Caco-2 (cell line): ENCODE measurements at regions not wholly inside any gene's neighbourhood (a gene's known extent, or its start where the extent isn't known, plus 50 kb on each side); places are given as distances from the start of the nearest gene placed in this dataset.

Source experiments
- BruUV-seq: library from RNA; stranded (reverse); fragments of 400-500 nt; replicated peaks from 2 replicates; lab custom pipeline; 2021; lab: Mats Ljungman, UMichigan
- CTCF ChIA-PET: fragments of 300-600 bp; sonication (Branson Sonifier 250); formaldehyde crosslinking; loops from one replicate; lab custom pipeline; 2022; ENCODE audit warnings: antibody characterized with exemption; lab: Charles Lee
- POLR2A ChIA-PET: fragments of 300-600 bp; sonication (Branson Sonifier 250); formaldehyde crosslinking; loops from one replicate; lab custom pipeline; 2022; ENCODE audit warnings: antibody characterized with exemption; lab: Charles Lee
- DNase-seq, 2 experiments: peaks; one replicate each; pipeline versions ENCODE4 v3.0.0 to v3.0.0-alpha.2; 2020 to 2022
- H3K27me3 ChIP-seq: replicated peaks from 2 replicates; pipeline ENCODE4 v1.6.0; 2011; ENCODE audit warnings: low read length; ENCODE audit not compliant: control insufficient read depth, insufficient read depth
- H3K36me3 ChIP-seq: 2 replicates; pipeline ENCODE4 v1.5.1; 2011; ENCODE audit warnings: low read length; ENCODE audit not compliant: control insufficient read depth, insufficient read depth
- H3K4me1 ChIP-seq: fragments of 250-450 bp; sonication (Bioruptor Pico); 2 replicates; pipeline ENCODE4 v1.5.1; 2020; ENCODE audit warnings: mild to moderate bottlenecking
- H3K4me3 ChIP-seq: 2 replicates; pipeline ENCODE4 v1.5.1; 2011; ENCODE audit warnings: low read depth, mild to moderate bottlenecking, control low read depth, low read length
- H3K9me3 ChIP-seq: fragments of 250-450 bp; sonication (Bioruptor Pico); 2 replicates; pipeline ENCODE4 v1.5.1; 2020; ENCODE audit warnings: mild to moderate bottlenecking, moderate library complexity
- H3K27ac Mint-ChIP-seq: one replicate; pipeline ENCODE4 v1.8.0; 2022; ENCODE audit warnings: mixed read lengths; ENCODE audit not compliant: unreplicated experiment
- H3K27me3 Mint-ChIP-seq: one replicate; pipeline ENCODE4 v1.8.0; 2022; ENCODE audit warnings: mixed read lengths; ENCODE audit not compliant: insufficient read depth, unreplicated experiment
- H3K36me3 Mint-ChIP-seq: one replicate; pipeline ENCODE4 v1.8.0; 2022; ENCODE audit warnings: mild to moderate bottlenecking, mixed read lengths; ENCODE audit not compliant: insufficient read depth, unreplicated experiment
- H3K4me1 Mint-ChIP-seq: one replicate; pipeline ENCODE4 v1.8.0; 2022; ENCODE audit warnings: low read depth, mixed read lengths; ENCODE audit not compliant: unreplicated experiment
- H3K4me3 Mint-ChIP-seq: one replicate; pipeline ENCODE4 v1.8.0; 2022; ENCODE audit warnings: mild to moderate bottlenecking, moderate library complexity, mixed read lengths; ENCODE audit not compliant: unreplicated experiment
- H3K9me3 Mint-ChIP-seq: one replicate; pipeline ENCODE4 v1.8.0; 2022; ENCODE audit warnings: mixed read lengths; ENCODE audit not compliant: unreplicated experiment
- CTCF ChIP-seq, 2 experiments: fragments of 200-600 bp in 1 of 2; IDR thresholded peaks; 1 replicate in 1 of 2; 2 replicates in 1 of 2; pipeline versions ENCODE4 v1.5.1 to v1.8.0; 2011 to 2022; ENCODE audit warnings: antibody characterized with exemption in 1 of 2, control low read depth in 1 of 2, inconsistent platforms in 1 of 2, low read depth in 1 of 2, low read length in 1 of 2, mild to moderate bottlenecking in 1 of 2, moderate library complexity in 1 of 2; ENCODE audit not compliant: insufficient read depth in 1 of 2, severe bottlenecking in 1 of 2, unreplicated experiment in 1 of 2
- intact Hi-C: fragments of 100-400 bp; cut with micrococcal nuclease; formaldehyde crosslinking; loops from one replicate; pipeline ENCODE4 v1.10.0; 2022; ENCODE audit not compliant: unreplicated experiment

GRCh38 chr5:6184481-6184880 lies 193.9 kb downstream of the MED10 start:
- no TSS peak for BruUV-seq
- no peaks in the 10 kb centered on the region for H3K36me3 ChIP-seq
- H3K27ac Mint-ChIP-seq = no peak overlapping the region
- intact Hi-C loops = no loop called here
- H3K4me1 Mint-ChIP-seq = no peaks in the 10 kb centered on the region
- peaks cover 20% of the 10 kb centered on the region for H3K27me3 Mint-ChIP-seq
- no peak for DNase-seq
- H3K4me3 Mint-ChIP-seq = no peak overlapping the region
- H3K4me3 ChIP-seq = no peak overlapping the region
- H3K4me1 ChIP-seq = no peaks in the 10 kb centered on the region
- POLR2A ChIA-PET = no interaction called here
- no peaks in the 10 kb centered on the region for H3K9me3 ChIP-seq
- CTCF ChIA-PET = no interaction called here
- H3K27me3 ChIP-seq = peaks cover 1% of the 10 kb centered on the region; the same call in 1 of the 2 replicates
- TF ChIP-seq CTCF (IDR thresholded peaks at IDR 0.05; ENCODE audit: insufficient read depth in 1 of 2, low read depth in 1 of 2, low read length in 1 of 2, severe bottlenecking in 1 of 2, unreplicated experiment in 1 of 2) = no peak
- no peaks in the 10 kb centered on the region for H3K36me3 Mint-ChIP-seq
- peaks cover 9% of the 10 kb centered on the region for H3K9me3 Mint-ChIP-seq

GRCh38 chr5:6183391-6184390 lies 194.7 kb downstream of the MED10 start:
- TF ChIP-seq CTCF (IDR thresholded peaks at IDR 0.05; ENCODE audit: insufficient read depth in 1 of 2, low read depth in 1 of 2, low read length in 1 of 2, severe bottlenecking in 1 of 2, unreplicated experiment in 1 of 2) = no peak
- H3K9me3 Mint-ChIP-seq = peaks cover 9% of the 10 kb centered on the region
- H3K27me3 Mint-ChIP-seq = peaks cover 19% of the 10 kb centered on the region
- Histone ChIP-seq H3K36me3 (no peaks in the 10 kb centered on the region), H3K27me3 (peaks cover 1% of the 10 kb centered on the region; the same call in 1 of the 2 replicates), H3K4me1 (no peaks in the 10 kb centered on the region), H3K9me3 (no peaks in the 10 kb centered on the region), H3K4me3 (no peak overlapping the region)
- no TSS peak for BruUV-seq
- CTCF ChIA-PET = no interaction called here
- intact Hi-C loops = no loop called here
- H3K4me3 Mint-ChIP-seq = no peak overlapping the region
- no peaks in the 10 kb centered on the region for H3K4me1 Mint-ChIP-seq
- DNase-seq = no peak
- H3K27ac Mint-ChIP-seq = no peak overlapping the region
- POLR2A ChIA-PET = no interaction called here
- H3K36me3 Mint-ChIP-seq = no peaks in the 10 kb centered on the region

DNA sequence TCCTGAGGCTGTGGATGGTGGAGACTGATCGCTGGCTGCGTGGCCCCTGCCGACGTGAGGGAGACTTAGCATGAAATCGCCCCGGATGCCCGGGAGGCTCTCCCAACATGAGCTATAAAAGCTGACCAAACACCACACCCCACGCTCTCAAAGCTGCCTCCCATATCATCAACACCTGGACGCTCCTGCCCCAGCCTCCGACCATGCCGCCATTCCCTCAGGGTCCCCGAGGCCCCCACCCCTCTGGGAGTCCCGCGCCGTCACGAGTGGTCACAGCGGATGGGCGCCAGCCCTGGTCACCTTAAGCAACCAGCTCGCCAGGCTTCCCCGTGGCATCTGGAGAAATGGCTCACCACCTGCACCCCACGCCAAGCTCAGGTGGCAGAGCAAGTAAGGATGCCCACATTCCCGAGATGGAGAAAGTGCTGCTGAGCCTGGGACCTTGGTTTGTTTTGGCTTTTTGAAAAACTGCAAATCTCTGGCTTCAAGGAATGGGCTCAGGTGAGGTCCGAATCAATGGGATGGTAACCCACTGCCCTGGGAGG lies 196.0 kb downstream of the MED10 start:
- Mint-ChIP-seq H3K27ac (no peak overlapping the region), H3K9me3 (peaks cover 10% of the 10 kb centered on the region), H3K4me3 (no peak overlapping the region), H3K4me1 (no peaks in the 10 kb centered on the region), H3K36me3 (no peaks in the 10 kb centered on the region), H3K27me3 (peaks cover 16% of the 10 kb centered on the region)
- intact Hi-C loops = no loop called here
- no peak overlapping the region for H3K4me3 ChIP-seq
- CTCF ChIA-PET = no interaction called here
- TF ChIP-seq CTCF (IDR thresholded peaks at IDR 0.05; ENCODE audit: insufficient read depth in 1 of 2, low read depth in 1 of 2, low read length in 1 of 2, severe bottlenecking in 1 of 2, unreplicated experiment in 1 of 2) = no peak
- H3K36me3 ChIP-seq = no peaks in the 10 kb centered on the region
- H3K27me3 ChIP-seq = peaks cover 1% of the 10 kb centered on the region; the same call in 1 of the 2 replicates
- no peak for DNase-seq
- no TSS peak for BruUV-seq
- H3K9me3 ChIP-seq = no peaks in the 10 kb centered on the region
- H3K4me1 ChIP-seq = no peaks in the 10 kb centered on the region
- POLR2A ChIA-PET = no interaction called here
